ENCODE measurements at regions not wholly inside any gene's neighbourhood (a gene's known extent, or its start where the extent isn't known, plus 50 kb on each side); places are given as distances from the start of the nearest gene placed in this dataset.

- no peaks in the 10 kb centered on the region for H3F3A ChIP-seq (replicated peaks; ENCODE audit: low read depth)
- peaks cover 7% of the 10 kb centered on the region; the same call in 1 of the 2 replicates for H3K9me2 ChIP-seq (ENCODE audit: insufficient read depth)
- Mint-ChIP-seq H3K27ac (0 out of 2 replicates have a peak overlapping the region, but pooled peaks have one; percentile 32), H3K36me3 (ENCODE audit: low read depth) (no peaks in the 10 kb centered on the region), H3K9me3 (peaks cover 5% of the 10 kb centered on the region; the same call in 2 of the 3 replicates), H3K27me3 (ENCODE audit: insufficient read depth, low read depth, poor library complexity) (peaks cover 6% of the 10 kb centered on the region), H3K4me1 (peaks cover 45% of the 10 kb centered on the region), H3K4me3 (no peak overlapping the region)
- H4K20me1 ChIP-seq (replicated peaks; ENCODE audit: insufficient read depth) = no peaks in the 10 kb centered on the region
- no peaks in the 10 kb centered on the region for H3K36me3 ChIP-seq (ENCODE audit: insufficient read depth)
- no peak overlapping the region for H3K27ac ChIP-seq (ENCODE audit: low read depth)
- TF ChIP-seq CTCF (conservative IDR thresholded peaks at IDR 0.05; ENCODE audit: low read depth in 2 of 2) = no peak
- TF ChIP-seq JUNB (IDR thresholded peaks at IDR 0.05; ENCODE audit: unreplicated experiment) = no peak
- no peak for TF ChIP-seq REST (IDR thresholded peaks at IDR 0.05; ENCODE audit: unreplicated experiment)
- no peak for TF ChIP-seq ETS1 (IDR thresholded peaks at IDR 0.05)
- no peak for TF ChIP-seq POLR2AphosphoS5 (IDR thresholded peaks at IDR 0.05; ENCODE audit: low read depth)
- H2AFZ ChIP-seq = peak overlapping the region; percentile 72; the same call in 1 of the 2 replicates
- H3K4me3 ChIP-seq = no peak overlapping the region
- no peaks in the 10 kb centered on the region for H3K27me3 ChIP-seq (ENCODE audit: insufficient read depth)
- DNase-seq (ENCODE audit: low spot score) = no peak
- 0 out of 2 replicates have a peak overlapping the region, but pooled peaks have one; percentile 36 for H3K4me2 ChIP-seq
- ATAC-seq = no peak; the same call in 2 of the 3 replicates
- peaks cover 27% of the 10 kb centered on the region for H3K4me1 ChIP-seq (ENCODE audit: insufficient read depth)
- H3K79me2 ChIP-seq (replicated peaks; ENCODE audit: insufficient read depth) = no peaks in the 10 kb centered on the region
Observed at GRCh38 chr5:4207486-4207885, 611.9 kb downstream of the IRX1 start.

GRCh38 chr5:4208537-4208936, 612.9 kb downstream of the IRX1 start:
- no peak overlapping the region for H3K4me2 ChIP-seq
- H3K4me1 Mint-ChIP-seq = peaks cover 52% of the 10 kb centered on the region
- no peak overlapping the region for H3K27ac ChIP-seq (ENCODE audit: low read depth)
- no peak overlapping the region for H3K27ac Mint-ChIP-seq
- no peaks in the 10 kb centered on the region for H4K20me1 ChIP-seq (replicated peaks; ENCODE audit: insufficient read depth)
- peaks cover 7% of the 10 kb centered on the region; the same call in 1 of the 2 replicates for H3K9me2 ChIP-seq (ENCODE audit: insufficient read depth)
- H3K4me3 Mint-ChIP-seq = no peak overlapping the region
- no peaks in the 10 kb centered on the region for H3K36me3 ChIP-seq (ENCODE audit: insufficient read depth)
- peaks cover 8% of the 10 kb centered on the region for H3K27me3 Mint-ChIP-seq (ENCODE audit: insufficient read depth, low read depth, poor library complexity)
- H3F3A ChIP-seq (replicated peaks; ENCODE audit: low read depth) = peaks cover 3% of the 10 kb centered on the region; the same call in 1 of the 2 replicates
- ATAC-seq (no peak), DNase-seq (ENCODE audit: low spot score) (no peak)
- no peak overlapping the region for H3K4me3 ChIP-seq
- peaks cover 5% of the 10 kb centered on the region; the same call in 2 of the 3 replicates for H3K9me3 Mint-ChIP-seq
- no peaks in the 10 kb centered on the region for H3K36me3 Mint-ChIP-seq (ENCODE audit: low read depth)
- H3K27me3 ChIP-seq (ENCODE audit: insufficient read depth) = 0 out of 2 replicates have a peak, but pooled peaks cover under 1% of the 10 kb centered on the region
- peaks cover 30% of the 10 kb centered on the region for H3K4me1 ChIP-seq (ENCODE audit: insufficient read depth)
- no peak overlapping the region for H2AFZ ChIP-seq
- TF ChIP-seq ZNF114 (CRISPR knock-in tag; IDR thresholded peaks at IDR 0.05) (no peak), EZH2 (IDR thresholded peaks at IDR 0.05; ENCODE audit: low read depth, unreplicated experiment) (no peak), ZNF331 (CRISPR knock-in tag; IDR thresholded peaks at IDR 0.05; ENCODE audit: low read depth) (no peak), STAT1 (IDR thresholded peaks at IDR 0.05; ENCODE audit: unreplicated experiment) (no peak)
- H3K79me2 ChIP-seq (replicated peaks; ENCODE audit: insufficient read depth) = no peaks in the 10 kb centered on the region

All from GM23338 (cell line).